OCI-LY1 (cell line): ENCODE measurements at regions not wholly inside any gene's neighbourhood (a gene's known extent, or its start where the extent isn't known, plus 50 kb on each side); places are given as distances from the start of the nearest gene placed in this dataset.

Experiments used
- EZH2 ChIP-seq: fragments of 200-600 bp; sonication (generic), shearing (Covaris generic); IDR thresholded peaks from 2 replicates; pipeline ENCODE4 v1.8.0; 2017; ENCODE audit warnings: borderline replicate concordance, mixed run types, mild to moderate bottlenecking, antibody characterized with exemption, low read length, moderate library complexity, mixed read lengths
- TF ChIP-seq, protein P1 (sequence below): fragments of 200-600 bp; sonication (generic), shearing (Covaris generic); IDR thresholded peaks from 2 replicates; pipeline ENCODE4 v1.5.1; 2017; ENCODE audit warnings: mild to moderate bottlenecking, antibody characterized with exemption, low read length, moderate library complexity, mixed read lengths

DNA sequence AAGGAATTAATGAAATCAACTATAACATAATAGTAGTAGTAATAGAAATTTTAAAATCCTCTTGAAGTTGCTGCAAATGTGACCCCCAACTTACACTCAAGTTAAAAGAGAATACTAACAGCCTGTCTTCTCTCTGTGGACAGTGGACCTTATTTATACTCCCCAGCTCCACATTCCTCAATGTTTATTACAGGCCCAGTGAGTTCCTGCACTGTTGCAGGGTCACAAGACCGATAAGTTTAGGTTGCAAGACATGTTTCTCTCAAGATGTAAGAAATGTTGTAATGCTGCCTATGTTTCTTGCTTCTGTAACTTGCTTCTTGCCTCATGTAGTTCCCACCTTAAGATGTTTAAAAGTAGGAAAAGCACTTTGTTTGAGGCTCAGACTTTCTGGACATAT lies 888.1 kb downstream of the PDCD6IP start:
- TF ChIP-seq EZH2, result no peak
- TF ChIP-seq, protein P1, sequence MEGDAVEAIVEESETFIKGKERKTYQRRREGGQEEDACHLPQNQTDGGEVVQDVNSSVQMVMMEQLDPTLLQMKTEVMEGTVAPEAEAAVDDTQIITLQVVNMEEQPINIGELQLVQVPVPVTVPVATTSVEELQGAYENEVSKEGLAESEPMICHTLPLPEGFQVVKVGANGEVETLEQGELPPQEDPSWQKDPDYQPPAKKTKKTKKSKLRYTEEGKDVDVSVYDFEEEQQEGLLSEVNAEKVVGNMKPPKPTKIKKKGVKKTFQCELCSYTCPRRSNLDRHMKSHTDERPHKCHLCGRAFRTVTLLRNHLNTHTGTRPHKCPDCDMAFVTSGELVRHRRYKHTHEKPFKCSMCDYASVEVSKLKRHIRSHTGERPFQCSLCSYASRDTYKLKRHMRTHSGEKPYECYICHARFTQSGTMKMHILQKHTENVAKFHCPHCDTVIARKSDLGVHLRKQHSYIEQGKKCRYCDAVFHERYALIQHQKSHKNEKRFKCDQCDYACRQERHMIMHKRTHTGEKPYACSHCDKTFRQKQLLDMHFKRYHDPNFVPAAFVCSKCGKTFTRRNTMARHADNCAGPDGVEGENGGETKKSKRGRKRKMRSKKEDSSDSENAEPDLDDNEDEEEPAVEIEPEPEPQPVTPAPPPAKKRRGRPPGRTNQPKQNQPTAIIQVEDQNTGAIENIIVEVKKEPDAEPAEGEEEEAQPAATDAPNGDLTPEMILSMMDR, result no peak
